Activated CD8-positive, alpha-beta T cell treated with anti-CD3 and anti-CD28 coated beads for 36 hours (primary cell): ENCODE measurements at regions not wholly inside any gene's neighbourhood (a gene's known extent, or its start where the extent isn't known, plus 50 kb on each side); places are given as distances from the start of the nearest gene placed in this dataset.

Experiments used
- ATAC-seq: fragments of 200-7000 bp; cut with Tn5 transposase; one replicate; pipeline ENCODE4 v1.10.0; 2021; ENCODE audit warnings: mild to moderate bottlenecking, moderate library complexity
- CTCF ChIA-PET: fragments of 350-600 bp; sonication (Branson Sonifier 250); formaldehyde crosslinking; loops from one replicate; lab custom pipeline; 2021; ENCODE audit warnings: antibody characterized with exemption; lab: Charles Lee
- POLR2A ChIA-PET: fragments of 350-600 bp; sonication (Branson Sonifier 250); formaldehyde crosslinking; loops from one replicate; lab custom pipeline; 2021; ENCODE audit warnings: antibody characterized with exemption; lab: Charles Lee
- DNase-seq: peaks from one replicate; pipeline ENCODE4 v3.0.0-alpha.2; 2020
- H3K27ac Mint-ChIP-seq: one replicate; pipeline ENCODE4 v1.8.0; 2021; ENCODE audit warnings: mild to moderate bottlenecking, mixed read lengths
- H3K27me3 Mint-ChIP-seq: one replicate; pipeline ENCODE4 v1.8.0; 2021; ENCODE audit warnings: mixed read lengths
- H3K36me3 Mint-ChIP-seq: one replicate; pipeline ENCODE4 v1.8.0; 2021; ENCODE audit warnings: low read depth, mixed read lengths
- H3K4me1 Mint-ChIP-seq: one replicate; pipeline ENCODE4 v1.8.0; 2021; ENCODE audit warnings: low read depth, mixed read lengths
- H3K4me3 Mint-ChIP-seq: one replicate; pipeline ENCODE4 v1.8.0; 2021; ENCODE audit warnings: mild to moderate bottlenecking, moderate library complexity, mixed read lengths
- H3K9me3 Mint-ChIP-seq: one replicate; pipeline ENCODE4 v1.8.0; 2021; ENCODE audit warnings: mixed read lengths
- intact Hi-C: fragments of 100-400 bp; cut with micrococcal nuclease; formaldehyde crosslinking; loops from one replicate; pipeline ENCODE4 v1.10.0; 2022
- TF ChIP-seq, protein P1 (sequence below): fragments of 200-600 bp; IDR thresholded peaks from one replicate; pipeline ENCODE4 v1.8.0; 2022; ENCODE audit warnings: antibody characterized with exemption, mild to moderate bottlenecking

DNA sequence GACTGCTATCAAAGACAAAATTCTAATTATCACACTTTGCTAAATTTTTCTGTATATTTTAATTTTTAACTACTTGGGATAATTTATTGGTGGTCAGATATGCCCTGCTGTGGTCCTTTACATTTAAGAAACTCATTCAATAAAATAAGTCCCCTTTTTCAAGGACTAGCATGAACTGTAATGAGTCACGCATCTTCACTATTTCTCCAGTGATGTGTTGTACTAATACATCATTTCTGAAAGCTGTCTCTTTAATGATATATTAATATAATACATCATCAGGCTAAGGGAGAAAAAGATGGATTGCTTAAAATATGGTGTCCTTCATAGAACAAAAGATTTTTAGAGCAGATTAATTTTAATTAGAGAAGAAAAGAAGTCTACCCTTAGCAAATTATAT, 901.4 kb downstream of the DIPK2A start:
- POLR2A ChIA-PET = no interaction called here
- CTCF ChIA-PET = no interaction called here
- no peak overlapping the region for H3K4me3 Mint-ChIP-seq

DNA sequence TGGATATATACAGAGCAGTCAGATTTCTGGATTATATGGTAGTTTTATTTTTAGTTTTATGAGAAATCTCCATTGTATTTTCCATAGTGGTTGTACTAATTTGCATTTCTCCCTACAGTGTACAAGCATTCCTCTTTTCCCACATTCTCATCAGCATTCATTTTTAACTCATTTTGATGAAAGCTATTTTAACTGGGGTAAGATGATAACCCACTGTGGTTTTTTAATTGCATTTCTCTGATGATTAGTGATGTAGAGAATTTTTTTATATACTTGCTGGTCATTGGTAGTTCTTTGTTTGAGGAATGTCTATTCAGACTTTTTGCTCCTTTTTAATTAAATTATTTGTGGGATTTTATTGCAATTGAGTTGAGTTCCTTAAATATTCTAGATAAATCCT, 903.6 kb downstream of the DIPK2A start:
- H3K36me3 Mint-ChIP-seq = no peaks in the 10 kb centered on the region
- DNase-seq (no peak), ATAC-seq (no peak)
- H3K4me3 Mint-ChIP-seq = no peak overlapping the region
- no peaks in the 10 kb centered on the region for H3K4me1 Mint-ChIP-seq
- ChIA-PET CTCF (no interaction called here), POLR2A (no interaction called here)
- H3K27ac Mint-ChIP-seq = no peak overlapping the region
- TF ChIP-seq, protein P1, sequence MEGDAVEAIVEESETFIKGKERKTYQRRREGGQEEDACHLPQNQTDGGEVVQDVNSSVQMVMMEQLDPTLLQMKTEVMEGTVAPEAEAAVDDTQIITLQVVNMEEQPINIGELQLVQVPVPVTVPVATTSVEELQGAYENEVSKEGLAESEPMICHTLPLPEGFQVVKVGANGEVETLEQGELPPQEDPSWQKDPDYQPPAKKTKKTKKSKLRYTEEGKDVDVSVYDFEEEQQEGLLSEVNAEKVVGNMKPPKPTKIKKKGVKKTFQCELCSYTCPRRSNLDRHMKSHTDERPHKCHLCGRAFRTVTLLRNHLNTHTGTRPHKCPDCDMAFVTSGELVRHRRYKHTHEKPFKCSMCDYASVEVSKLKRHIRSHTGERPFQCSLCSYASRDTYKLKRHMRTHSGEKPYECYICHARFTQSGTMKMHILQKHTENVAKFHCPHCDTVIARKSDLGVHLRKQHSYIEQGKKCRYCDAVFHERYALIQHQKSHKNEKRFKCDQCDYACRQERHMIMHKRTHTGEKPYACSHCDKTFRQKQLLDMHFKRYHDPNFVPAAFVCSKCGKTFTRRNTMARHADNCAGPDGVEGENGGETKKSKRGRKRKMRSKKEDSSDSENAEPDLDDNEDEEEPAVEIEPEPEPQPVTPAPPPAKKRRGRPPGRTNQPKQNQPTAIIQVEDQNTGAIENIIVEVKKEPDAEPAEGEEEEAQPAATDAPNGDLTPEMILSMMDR = no peak
- no peaks in the 10 kb centered on the region for H3K27me3 Mint-ChIP-seq
- H3K9me3 Mint-ChIP-seq = peaks cover 2% of the 10 kb centered on the region
- intact Hi-C loops = no loop called here

More for the DNA sequence above, 901.4 kb downstream of the DIPK2A start:
- DNase-seq (no peak), ATAC-seq (no peak)
- peaks cover 5% of the 10 kb centered on the region for H3K9me3 Mint-ChIP-seq
- no peaks in the 10 kb centered on the region for H3K36me3 Mint-ChIP-seq
- intact Hi-C loops = no loop called here
- no peaks in the 10 kb centered on the region for H3K4me1 Mint-ChIP-seq
- H3K27ac Mint-ChIP-seq = no peak overlapping the region
- H3K27me3 Mint-ChIP-seq = no peaks in the 10 kb centered on the region
- TF ChIP-seq, protein P1 = no peak

DNA sequence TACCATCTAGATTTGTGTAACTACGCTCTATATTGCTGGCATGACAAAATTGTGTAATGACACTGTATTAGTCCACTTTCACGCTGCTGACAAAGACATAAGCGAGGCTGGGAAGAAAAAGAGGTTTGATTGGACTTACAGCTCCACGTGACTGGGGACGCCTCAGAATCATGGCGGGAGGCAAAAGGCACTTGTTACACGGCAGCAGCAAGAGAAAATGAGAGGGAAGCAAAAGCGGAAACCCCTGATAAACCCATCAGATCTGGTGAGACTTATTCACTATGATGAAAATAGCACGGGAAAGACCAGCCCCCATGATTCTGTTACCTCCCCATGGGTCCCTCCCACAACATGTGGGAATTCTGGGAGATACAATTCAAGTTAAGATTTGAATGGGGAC, 905.7 kb downstream of the DIPK2A start:
- H3K9me3 Mint-ChIP-seq = peaks cover 2% of the 10 kb centered on the region
- ChIA-PET POLR2A (no interaction called here), CTCF (no interaction called here)
- no peaks in the 10 kb centered on the region for H3K36me3 Mint-ChIP-seq
- no peak overlapping the region for H3K4me3 Mint-ChIP-seq
- ATAC-seq = no peak
- no peak overlapping the region for H3K27ac Mint-ChIP-seq
- TF ChIP-seq, protein P1 = no peak
- H3K27me3 Mint-ChIP-seq = no peaks in the 10 kb centered on the region
- intact Hi-C loops = no loop called here
- DNase-seq = no peak
- no peaks in the 10 kb centered on the region for H3K4me1 Mint-ChIP-seq

DNA sequence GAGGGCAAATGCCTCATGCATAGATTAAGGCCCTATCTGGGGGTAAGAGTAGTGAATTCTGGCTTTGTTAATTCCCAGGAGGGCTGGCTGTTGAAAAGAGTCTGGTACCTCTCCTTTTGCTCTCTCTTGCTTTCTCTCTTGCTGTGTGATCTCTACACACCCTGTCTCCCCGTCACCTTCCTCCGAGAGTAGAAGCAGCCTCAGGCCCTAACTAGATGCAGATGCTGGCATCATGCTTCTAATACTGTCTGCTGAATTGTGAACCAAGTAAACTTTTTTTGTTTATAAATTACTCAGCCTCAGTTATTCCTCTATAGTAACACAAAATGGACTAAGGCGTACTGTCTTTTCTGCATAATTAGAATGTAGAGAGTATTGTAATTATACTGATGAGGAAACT, 908.1 kb downstream of the DIPK2A start:
- no peak overlapping the region for H3K4me3 Mint-ChIP-seq
- ChIA-PET CTCF (no interaction called here), POLR2A (no interaction called here)
- TF ChIP-seq, protein P1 = no peak
- H3K36me3 Mint-ChIP-seq = no peaks in the 10 kb centered on the region
- no peaks in the 10 kb centered on the region for H3K27me3 Mint-ChIP-seq
- no peaks in the 10 kb centered on the region for H3K4me1 Mint-ChIP-seq
- DNase-seq = no peak
- no peak for ATAC-seq
- peaks cover 2% of the 10 kb centered on the region for H3K9me3 Mint-ChIP-seq
- intact Hi-C loops = no loop called here
- H3K27ac Mint-ChIP-seq = no peak overlapping the region

DNA sequence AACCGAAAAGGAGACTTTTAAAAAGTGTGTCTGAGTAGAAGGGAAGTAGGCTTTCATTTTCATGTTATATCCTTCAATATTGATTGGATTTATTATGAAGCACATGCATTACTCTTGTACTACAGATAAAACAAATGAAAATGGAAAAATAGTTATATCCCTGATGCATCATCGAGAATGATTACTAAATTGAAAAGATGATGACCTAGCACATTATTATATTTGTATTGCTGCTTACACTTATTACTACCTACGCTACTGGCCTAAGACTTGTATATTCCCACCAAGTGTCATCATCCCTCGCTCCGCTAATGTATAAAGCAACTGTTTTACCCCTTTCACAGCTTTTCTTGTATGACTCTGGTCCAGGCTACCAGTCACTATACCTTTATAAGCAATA, 922.4 kb downstream of the DIPK2A start:
- CTCF ChIA-PET = no interaction called here
- H3K27ac Mint-ChIP-seq = no peak overlapping the region

More for the DNA sequence above, 922.4 kb downstream of the DIPK2A start:
- DNase-seq (no peak), ATAC-seq (no peak)
- TF ChIP-seq, protein P1 = no peak
- intact Hi-C loops = no loop called here
- Mint-ChIP-seq H3K9me3 (no peaks in the 10 kb centered on the region), H3K4me3 (no peak overlapping the region), H3K27me3 (no peaks in the 10 kb centered on the region), H3K36me3 (no peaks in the 10 kb centered on the region), H3K4me1 (no peaks in the 10 kb centered on the region)
- POLR2A ChIA-PET = no interaction called here
